ENCODE measurements at regions not wholly inside any gene's neighbourhood (a gene's known extent, or its start where the extent isn't known, plus 50 kb on each side); places are given as distances from the start of the nearest gene placed in this dataset.
"Not testable (repeated sequence)": the region's sequence is repeated elsewhere in the genome, so short reads cannot be mapped to it uniquely, and the experiment has no call there.

DNA sequence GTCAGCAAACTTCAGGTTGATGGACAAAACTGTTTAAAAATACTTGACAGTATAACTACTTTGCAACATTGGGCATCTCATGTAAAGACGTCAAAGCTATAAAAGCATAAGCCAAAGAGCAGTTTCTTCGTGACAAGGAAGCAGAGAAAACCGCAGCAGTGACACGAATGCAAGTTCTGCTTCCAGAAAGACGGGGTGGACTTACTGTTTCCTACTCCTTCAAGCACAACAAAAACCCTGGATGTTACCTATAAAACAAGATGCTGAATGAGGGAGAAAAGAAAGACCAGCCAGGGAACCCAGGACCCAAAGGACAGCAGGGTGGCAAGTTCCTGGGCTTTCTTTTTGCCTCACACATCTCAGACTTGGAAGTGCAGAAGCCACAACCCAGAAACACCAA lies 98.0 kb downstream of the DLL1 start:
- no peak for DNase-seq

DNA sequence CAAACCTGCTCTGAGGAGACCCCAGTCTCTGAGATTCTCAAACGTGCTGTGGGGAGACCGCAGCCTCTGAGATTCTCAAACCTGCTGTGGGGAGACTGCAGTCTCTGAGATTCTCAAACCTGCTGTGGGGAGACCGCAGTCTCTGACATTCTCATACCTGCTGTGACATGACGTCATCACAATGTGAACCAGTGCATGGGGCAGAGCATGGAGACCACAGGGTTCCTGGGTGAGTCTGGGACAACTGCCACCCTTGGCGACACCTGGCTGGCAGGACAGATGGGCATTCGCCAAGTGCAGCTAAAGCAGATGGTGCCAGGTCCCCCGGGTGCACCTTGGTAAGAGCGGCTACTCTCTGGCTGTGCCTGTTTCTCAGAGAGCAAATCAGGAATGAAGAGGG lies 98.8 kb downstream of the DLL1 start:
- not testable (repeated sequence) for DNase-seq

DNA sequence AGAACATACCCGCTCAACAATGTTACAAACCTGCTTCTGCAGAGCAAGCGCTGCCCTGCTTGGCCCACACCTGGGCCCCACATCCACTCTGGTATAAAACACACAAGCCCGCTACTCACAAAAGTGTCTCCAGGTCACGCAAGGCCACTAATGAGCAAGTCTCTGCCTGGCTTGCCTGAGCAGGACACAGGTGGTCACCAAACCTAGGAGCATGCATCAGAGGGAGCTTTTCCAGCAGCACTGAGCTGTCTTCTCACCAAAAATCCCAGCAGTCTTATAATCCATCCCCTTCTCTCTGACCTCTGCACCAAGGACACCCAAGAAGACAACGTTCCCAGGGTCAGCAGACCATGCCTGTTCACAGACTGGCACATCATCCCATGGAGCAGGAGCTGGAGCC lies 100.8 kb downstream of the DLL1 start:
- DNase-seq = no peak

DNA sequence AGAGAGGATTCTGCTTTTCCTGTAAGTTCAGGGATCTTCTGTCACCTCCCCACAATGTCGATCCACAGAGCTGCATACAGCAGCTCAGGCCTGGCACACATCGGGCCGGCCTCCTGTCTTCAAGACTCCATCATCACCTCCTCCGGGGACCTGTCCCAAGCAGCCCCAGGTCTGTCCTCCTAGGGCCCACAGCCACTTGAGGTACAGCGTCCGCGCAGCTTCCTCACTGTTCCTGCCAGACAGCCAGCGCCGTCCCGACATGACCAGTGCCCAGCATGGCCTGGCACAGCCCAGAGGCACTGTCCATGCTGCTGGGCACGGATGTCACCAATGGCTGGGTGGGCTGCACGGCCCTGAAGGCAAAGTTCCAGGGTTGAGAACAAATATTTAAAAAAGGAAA lies 101.6 kb downstream of the DLL1 start:
- DNase-seq = no peak

DNA sequence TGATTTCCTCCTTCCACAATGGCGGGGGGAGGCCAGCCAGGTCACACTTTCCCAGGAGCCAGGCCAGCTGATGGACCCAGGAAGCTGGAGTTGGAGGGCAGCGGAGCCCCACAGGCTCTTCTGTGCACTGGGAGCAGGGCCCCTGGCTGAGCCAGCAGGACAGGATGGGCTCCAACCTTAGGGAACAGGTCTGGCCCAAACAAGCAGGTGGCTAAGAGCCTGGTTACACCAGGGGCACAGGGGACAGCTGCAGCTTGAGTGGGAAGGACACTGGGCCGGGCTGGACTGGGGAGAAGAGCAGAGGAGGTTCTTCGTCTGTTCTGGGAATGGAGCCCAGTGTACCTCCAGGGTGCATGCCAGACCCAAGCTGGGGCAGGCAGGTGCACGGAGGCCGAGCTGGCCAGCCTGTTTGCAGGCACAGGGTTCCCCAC lies 102.3 kb downstream of the DLL1 start:
- DNase-seq = no peak

DNA sequence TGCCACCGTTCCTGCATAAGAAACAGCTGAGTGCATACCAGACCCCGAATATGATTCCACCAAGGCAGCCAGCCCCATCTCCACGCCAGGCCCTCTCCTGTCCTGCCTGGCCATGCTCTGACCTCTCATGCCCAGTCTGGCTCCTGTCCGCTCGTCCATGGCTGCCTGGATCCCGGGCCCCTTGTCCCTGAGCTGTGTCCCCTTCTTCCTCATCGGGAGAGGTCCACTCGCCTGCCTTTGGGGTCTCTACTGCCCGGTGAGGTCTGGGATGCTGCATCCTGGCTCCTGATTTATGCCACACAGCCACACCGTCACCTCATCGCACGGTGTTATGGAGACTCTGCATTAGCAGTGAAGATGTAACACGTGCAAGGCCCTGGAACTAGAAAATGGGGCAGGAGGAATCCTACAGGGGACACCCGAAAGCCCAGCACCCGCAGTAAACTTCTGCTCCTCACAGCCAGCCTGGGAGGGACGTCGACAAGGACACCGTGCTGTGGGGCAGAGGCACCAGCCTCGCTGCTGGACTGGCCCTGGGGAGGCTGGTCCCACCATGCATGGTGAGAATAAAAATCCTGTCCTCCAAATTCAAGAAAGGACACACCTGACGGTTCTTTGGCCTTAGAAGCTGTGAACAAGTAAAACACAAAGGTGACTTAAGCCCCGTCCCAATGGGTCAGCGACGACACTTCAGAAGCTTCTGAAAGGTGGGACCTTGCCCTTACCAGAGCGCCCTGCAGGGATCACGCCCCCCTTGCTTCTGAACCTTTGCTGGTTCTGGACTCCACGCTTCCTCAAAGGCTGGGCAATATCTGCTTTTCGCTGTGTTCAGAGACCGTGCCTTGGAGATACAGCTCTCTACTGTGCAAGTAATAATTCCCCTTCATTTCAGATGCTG lies 103.0 kb downstream of the DLL1 start:
- DNase-seq = no peak

DNA sequence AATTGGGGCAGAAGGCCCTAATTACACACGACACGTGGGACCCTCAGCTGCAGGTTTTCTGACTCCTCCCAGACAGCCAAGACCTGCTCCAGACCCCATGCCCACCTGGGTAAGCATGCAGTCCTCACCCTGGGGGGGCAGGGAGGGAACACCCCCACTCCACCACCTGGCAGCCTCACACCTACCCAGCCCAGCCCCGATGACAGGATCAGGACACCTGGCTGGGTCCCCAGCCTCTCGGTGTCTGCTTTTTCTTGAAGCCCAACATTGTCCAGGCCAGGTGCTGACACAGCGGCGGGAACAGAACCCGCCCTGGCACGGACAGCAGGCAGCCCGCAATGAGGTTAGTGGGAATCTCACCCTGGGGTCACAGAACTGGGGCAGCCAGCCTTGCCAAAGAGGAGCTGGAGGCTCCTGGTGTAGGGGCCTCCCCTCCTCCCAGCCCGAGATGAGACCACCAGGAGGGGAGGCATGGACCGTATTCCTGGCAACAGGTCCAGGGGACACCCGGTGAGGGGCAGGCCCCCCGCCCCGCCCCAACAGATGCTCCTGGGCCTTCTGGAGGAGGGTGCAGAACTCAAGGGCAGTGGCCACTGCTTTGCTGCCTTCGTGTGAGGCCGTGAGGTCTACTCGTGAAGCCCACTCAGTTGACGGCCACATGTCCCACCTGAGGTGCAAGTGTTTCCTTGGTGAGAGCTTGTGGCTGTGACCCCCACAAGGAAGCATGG lies 103.8 kb downstream of the DLL1 start:
- DNase-seq = no peak

DNA sequence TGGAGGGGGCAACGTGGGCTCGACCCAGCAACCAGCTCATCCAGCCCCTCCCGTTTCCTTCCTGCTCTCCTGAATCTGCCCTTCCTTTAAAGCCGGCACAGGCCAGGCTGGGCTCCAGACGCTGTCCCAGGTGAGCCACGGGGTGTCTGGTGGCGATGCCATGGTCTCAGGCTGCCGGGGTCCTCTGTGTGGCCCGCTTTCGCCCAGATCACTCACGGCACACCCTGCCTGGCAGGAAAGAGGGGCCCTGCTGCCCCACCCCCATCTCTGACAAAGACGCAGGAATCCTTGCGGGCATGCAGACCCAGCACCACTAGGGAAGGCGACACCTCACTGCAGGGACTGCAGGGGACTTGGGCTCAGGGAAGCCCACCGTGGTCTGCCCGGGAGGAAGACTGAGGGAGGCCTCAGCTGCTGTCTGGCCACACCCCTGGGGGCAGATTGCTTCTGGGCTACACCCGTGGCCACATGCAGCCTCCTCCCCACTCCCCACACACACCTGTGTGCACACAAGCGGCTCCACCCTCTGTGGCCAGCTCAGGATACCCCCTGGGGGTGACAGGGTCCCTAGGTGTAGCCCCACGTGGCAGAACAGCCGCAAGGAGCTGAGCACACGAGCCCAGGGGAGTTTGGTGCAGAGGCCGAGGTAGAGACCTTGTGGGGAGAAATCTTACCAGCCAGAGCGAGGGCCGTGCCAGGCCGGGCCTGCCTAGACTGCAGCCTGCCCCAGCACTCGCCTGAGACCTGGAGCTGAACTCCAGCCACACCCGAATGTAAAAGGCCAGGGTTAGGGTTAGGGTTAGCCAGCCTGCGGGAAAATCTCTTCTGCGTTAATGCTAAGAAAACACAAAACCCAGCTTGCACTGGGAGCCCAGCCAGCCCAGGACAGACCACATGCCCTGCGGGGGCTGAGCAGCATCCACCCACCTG lies 104.6 kb downstream of the DLL1 start:
- DNase-seq = no peak

DNA sequence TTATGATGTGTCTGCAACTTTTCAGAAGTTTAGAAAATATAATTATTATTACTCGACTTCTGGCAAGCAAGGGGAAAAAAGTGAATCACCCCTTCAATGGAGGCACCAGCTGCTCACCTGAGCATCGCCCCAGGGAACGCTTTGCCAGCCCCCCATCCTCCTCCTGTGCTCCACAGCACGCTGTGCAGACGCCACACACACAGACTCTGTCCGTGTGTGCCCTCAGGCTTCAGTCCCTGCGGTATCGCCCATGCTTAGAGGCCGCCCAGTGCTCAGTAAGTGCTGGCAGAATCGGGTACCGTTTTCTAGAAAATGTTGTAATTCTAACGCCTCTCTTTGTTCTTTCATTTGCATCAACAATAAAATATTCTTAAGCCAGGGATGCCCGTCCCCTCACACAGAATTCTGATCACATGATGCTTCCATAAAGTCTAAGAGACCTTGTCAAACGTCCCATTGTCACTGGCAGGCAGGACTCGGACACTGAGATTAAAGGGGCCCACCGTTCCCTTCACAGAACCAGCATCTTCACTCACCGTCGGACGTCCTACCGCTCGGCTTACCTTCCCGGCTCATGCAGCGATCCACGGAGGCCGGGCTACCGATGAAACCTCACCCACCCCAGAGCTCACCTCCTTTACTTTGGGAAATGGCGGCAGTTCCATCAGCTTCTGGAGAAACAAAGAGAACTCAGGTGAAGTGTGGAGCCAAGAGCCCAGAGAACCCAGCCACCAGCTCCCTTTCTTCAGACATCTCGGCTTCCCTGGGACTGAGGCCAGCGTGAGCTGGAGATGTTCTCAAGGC lies 105.5 kb downstream of the DLL1 start:
- DNase-seq = no peak

DNA sequence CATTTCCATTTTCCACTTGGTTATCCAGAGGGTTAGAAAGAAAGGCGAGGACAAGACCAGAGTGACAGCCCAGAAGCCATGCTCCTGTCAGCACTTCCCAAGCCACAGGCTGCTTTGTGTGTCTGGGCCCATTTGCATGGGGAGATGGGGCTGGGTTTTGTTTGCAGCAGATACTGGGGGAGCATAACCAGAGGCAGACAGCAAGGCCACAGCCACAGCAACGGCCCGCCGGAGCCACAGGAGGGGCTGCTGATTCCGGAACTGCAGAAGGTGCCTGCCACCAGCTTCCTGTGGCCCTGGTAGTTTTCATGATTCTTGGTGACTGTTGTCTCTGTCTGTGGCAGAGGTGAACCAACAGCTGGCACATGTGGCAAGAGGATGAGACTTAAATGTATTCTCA lies 106.6 kb downstream of the DLL1 start:
- DNase-seq = no peak

DNA sequence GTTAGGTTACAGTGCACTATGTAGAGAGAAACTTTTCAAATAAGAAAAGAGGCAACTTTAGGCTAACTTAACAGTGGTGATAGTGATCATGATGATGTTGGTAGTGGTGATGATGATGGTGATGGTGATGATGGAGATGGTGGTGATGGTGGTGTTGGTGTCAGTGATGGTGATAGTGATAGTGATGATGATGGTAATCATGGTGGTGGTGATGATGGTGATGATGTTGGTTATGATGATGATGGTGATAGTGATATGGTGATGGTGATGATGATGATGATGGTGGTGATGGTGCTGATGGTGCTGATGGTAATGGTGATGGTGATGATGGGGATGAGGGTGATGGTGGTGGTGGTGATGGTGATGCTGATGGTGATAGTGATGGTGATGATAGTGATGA lies 107.4 kb downstream of the DLL1 start:
- DNase-seq = no peak

DNA sequence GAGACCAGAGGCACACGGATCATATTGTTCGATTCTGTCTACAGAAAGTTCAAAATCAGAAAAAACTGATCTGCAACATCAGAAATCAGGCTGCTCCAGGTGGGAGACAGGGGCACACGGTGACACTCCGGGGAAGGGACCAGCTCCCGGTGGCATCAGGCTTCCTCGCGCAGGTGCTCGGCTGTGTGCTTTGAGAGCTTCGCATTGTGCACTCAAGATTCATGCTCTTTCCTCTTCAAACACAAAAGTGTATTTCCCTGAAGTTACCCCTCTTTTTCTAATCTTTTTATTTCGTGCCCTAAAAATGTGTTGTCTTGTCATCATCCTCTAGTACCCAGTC lies 108.1 kb downstream of the DLL1 start:
- DNase-seq = no peak

DNA sequence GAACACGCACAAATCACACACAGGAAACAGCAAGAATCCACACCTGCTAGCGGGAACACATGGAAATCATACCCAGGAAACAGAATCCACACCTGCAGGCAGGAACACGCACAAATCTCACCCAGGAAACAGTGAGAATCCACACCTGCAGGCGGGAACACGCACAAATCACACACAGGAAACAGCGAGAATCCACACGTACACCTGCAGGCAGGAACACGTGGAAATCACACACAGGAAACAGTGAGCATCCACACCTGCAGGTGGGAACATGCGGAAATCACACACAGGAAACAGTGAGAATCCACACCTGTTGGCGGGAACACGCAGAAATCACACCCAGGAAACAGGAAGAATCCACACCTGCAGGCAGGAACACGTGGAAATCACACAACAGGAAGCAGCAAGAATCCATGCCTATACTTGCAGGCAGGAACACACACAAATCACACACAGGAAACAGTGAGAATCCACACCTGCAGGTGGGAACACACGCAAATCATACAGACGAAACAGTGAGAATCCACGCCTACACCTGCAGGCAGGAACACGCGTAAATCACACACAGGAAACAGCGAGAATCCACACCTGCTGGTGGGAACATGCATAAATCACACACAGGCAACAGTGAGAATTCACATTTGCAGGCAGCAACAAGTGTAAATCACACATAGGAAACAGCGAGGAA lies 108.6 kb downstream of the DLL1 start:
- DNase-seq = no peak

DNA sequence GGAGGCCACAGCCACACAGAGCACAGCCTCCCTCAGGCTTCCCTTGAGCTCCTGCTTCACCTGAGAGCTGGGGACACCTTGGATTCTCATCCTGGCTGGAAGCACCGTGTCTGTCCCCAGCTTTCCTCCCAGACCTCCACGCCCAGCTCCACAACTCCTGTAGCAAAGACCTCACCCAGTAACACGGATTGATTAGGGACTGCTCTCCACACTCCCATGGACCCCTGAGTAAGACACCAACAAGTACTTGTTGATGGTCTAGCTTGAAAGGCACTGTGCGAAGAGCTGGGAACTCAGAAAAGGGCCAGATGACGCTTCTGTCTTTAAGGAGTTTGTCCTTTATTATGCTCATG lies 109.6 kb downstream of the DLL1 start:
- DNase-seq = no peak

DNA sequence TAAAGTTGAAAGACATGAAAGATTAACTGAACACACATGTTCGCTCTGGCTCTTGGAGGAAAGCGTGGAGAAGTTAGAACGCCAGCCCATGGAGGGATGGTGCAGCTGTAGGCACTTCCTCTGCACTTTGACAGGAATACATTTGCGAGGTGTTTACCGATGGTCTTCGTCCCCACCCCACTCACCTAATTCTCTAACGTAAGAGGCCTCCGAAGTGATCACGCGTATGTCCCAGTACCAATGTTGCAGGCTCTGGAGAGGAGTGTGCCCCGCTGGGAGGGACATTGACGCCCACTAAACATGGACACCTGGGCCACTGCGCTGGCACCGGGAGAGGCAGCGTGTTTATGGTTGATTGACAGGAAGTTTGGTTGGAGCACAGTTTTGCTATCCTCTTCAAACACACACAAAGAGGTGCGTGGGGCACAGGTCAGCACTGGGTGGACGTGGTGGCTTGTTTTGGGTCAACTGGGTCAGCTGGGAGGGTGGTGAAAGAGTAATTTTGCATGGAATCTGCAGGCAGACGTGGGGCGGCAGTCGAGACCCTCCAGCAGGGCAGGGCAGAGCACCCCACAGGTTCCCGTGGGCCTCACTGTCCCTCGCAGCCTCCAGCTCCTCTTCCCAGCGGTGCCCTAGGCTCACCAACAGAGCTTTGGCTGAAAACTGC lies 110.1 kb downstream of the DLL1 start:
- no peak for DNase-seq

DNA sequence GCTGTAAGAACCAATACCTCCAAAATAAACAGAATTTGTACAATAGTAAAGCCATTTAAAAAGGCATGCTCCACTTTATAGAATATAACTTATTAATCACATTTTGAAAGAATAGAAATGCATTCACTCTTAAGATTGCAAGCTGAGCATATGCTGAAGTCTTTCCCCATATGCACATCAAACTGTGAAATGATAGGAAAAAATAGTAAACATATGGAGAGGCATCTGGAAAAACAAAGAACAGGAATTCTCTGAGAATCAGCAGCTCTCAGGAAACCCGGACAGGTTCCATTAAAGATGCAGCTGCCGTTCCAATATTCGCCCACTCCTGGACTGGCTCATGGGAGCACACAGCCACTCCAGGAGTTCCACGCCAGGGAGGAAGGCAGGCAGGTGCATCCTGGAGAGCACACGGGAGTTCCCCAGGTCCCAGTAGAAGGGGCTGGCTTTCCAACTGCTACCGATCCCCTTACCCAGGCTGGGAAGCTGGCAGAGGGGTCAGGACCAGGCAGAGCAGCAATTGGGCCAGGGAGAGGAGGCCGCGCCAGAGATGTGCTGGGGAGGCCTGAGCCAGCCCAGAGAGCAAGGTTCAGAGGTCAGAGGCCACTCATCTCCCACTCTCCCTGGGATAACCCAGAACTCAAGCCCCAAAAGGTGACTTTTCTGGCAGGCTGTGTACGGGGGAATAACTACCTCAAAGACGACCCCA lies 111.1 kb downstream of the DLL1 start:
- DNase-seq = no peak

DNA sequence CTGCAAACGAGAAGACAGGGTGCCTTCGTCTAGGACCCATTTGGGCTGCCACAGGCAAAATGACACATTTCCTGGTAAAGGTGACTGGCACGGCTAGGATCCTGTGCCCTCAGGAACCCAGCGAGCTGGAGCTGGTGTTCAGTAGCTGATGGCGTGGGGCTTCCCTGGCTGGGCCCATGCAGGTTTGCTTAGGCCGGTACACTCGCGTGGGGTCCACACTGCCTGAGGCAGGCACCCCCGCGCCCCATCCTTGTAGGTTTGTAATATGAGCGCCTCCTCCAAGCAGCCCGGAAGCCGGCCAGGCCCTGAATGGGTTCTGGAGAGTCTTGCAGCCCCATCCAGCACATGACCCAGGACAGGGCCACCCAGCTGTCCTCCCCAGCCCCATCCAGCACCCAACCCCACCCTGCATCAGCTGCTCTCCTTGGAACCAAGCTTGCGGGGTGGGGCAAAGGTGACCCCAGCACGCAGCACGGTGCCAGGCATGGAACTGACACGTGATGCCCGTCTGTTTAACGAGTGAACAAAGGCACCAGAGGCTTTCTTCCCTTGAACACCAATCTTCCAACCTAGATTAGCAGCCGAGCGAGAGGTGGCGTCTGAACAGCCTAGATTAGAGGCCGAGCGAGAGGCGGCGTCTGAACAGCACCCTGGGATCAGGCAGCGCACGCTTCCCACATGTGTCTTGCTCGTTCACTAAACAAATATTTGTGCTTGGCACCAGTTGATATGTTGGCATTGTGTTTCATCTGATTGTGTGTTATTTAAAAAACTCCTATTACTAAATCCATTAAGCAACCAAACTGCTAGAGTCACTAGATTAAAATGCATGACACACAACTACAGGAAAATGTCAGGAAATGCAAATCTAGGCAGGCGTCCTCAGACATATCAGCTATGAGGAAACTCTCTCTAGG lies 112.1 kb downstream of the DLL1 start:
- no peak for DNase-seq

DNA sequence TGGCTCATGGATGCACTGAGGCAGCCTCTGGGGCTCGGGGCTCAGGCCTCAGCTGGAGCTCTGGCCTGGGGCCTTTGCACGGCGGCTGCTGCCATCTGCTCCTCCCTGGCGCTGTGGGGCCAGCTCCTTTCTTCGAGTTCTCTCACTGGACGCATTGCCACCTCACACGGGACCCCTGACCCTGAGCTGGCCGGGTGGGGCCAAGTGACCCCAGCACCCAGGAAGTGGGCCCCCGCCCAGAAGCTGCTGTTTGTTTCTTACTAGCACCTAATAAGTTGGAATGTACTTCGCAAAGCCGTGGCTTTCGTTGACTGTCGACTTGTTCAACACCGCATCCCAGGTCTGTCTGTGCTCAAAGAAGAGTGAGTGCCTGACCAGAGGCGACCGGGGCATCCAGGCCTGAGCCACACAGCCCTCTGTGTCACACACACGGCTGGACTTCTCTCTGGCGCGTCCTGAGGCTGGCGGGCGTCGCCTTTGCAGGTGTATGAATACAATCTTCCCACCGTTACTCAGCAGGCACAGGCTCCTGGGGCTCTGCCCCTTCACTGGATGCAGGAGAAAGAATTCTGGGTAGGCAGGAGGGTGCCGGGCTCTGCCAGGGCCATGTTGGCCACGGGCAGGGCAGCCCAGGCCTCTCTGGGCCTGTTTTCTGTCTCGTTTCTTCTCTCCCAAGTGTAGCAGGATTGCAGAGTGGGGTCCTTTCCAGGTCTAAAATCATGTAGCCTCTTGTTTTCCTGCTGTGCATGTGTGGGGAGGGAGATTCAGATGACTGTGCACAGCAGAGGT lies 112.9 kb downstream of the DLL1 start:
- no peak for DNase-seq

All from T-helper 9 cell (primary cell).